ENCODE measurements at regions not wholly inside any gene's neighbourhood (a gene's known extent, or its start where the extent isn't known, plus 50 kb on each side); places are given as distances from the start of the nearest gene placed in this dataset.
A peak's percentile ranks its signal among the peaks of the same experiment; 100 is the strongest.

GRCh38 chr9:108759399-108759798, 96.4 kb downstream of the ACTL7B start:
- ChIA-PET CTCF (interaction anchor here (0.6 to 3.3 kb wide), 4 partner anchors 16 to 1337 kb away, joined by 3 to 17 read pairs (median 4); no protein-coding TSS in a partner anchor), POLR2A (no interaction called here)
- Histone ChIP-seq H3K4me1 (ENCODE audit: control insufficient read depth, insufficient read depth, low read length) (no peaks in the 10 kb centered on the region), H3K36me3 (ENCODE audit: control insufficient read depth in 2 of 2, insufficient read depth in 1 of 2, low read length in 2 of 2) (no peaks in the 10 kb centered on the region), H3K4me3 (ENCODE audit: low read depth, low read length) (no peak overlapping the region), H3K9me3 (ENCODE audit: control insufficient read depth, insufficient read depth, low read depth, low read length) (no peaks in the 10 kb centered on the region), H3K27ac (ENCODE audit: extremely low read depth, low read depth, low read length) (no peak overlapping the region)
- TF ChIP-seq ZNF555 (tag by site-specific recombination; conservative IDR thresholded peaks at IDR 0.05) (no peak), BCL6B (tag by site-specific recombination; IDR thresholded peaks at IDR 0.05) (no peak), OSR2 (tag by site-specific recombination; IDR thresholded peaks at IDR 0.05) (no peak), ZNF37A (tag by site-specific recombination; IDR thresholded peaks at IDR 0.05) (no peak)

- CTCF ChIA-PET = interaction anchor here (0.5 to 1.3 kb wide), 8 partner anchors 8 to 1163 kb away, joined by 3 to 7 read pairs (median 3); no protein-coding TSS in a partner anchor
- TF ChIP-seq OVOL3 (tag by site-specific recombination; IDR thresholded peaks at IDR 0.05) (no peak), ZNF549 (tag by site-specific recombination; IDR thresholded peaks at IDR 0.05) (peak; percentile 91)
These were observed 98.9 kb downstream of the ACTL7B start for GRCh38 chr9:108756746-108757490.

GRCh38 chr9:108755979-108756378, 99.8 kb downstream of the ACTL7B start:
- H3K27ac ChIP-seq (ENCODE audit: extremely low read depth, low read depth, low read length) = no peak overlapping the region
- no peaks in the 10 kb centered on the region for H3K4me1 ChIP-seq (ENCODE audit: control insufficient read depth, insufficient read depth, low read length)
- no peaks in the 10 kb centered on the region for H3K36me3 ChIP-seq (ENCODE audit: control insufficient read depth in 2 of 2, insufficient read depth in 1 of 2, low read length in 2 of 2)
- no peaks in the 10 kb centered on the region for H3K9me3 ChIP-seq (ENCODE audit: control insufficient read depth, insufficient read depth, low read depth, low read length)
- POLR2A ChIA-PET = interaction anchor here (0.5 kb wide), 1 partner anchor 219 kb away, joined by 6 read pairs; no protein-coding TSS in a partner anchor
- TF ChIP-seq KLF8 (tag by site-specific recombination; IDR thresholded peaks at IDR 0.05) = no peak
- TF ChIP-seq ZNF660 (tag by site-specific recombination; IDR thresholded peaks at IDR 0.05) = no peak
- TF ChIP-seq ZNF704 (tag by site-specific recombination; IDR thresholded peaks at IDR 0.05) = no peak
- no peak for TF ChIP-seq ZNF76 (tag by site-specific recombination; IDR thresholded peaks at IDR 0.05; ENCODE audit: borderline replicate concordance, low read depth)
- H3K4me3 ChIP-seq (ENCODE audit: low read depth, low read length) = no peak overlapping the region
- CTCF ChIA-PET = interaction anchor here (0.6 kb wide), 1 partner anchor 204 kb away, joined by 6 read pairs; no protein-coding TSS in a partner anchor

More at GRCh38 chr9:108756746-108757490, 98.9 kb downstream of the ACTL7B start:
- Histone ChIP-seq H3K36me3 (ENCODE audit: control insufficient read depth in 2 of 2, insufficient read depth in 1 of 2, low read length in 2 of 2) (no peaks in the 10 kb centered on the region), H3K4me1 (ENCODE audit: control insufficient read depth, insufficient read depth, low read length) (no peaks in the 10 kb centered on the region), H3K9me3 (ENCODE audit: control insufficient read depth, insufficient read depth, low read depth, low read length) (no peaks in the 10 kb centered on the region), H3K27ac (ENCODE audit: extremely low read depth, low read depth, low read length) (no peak overlapping the region), H3K4me3 (ENCODE audit: low read depth, low read length) (no peak overlapping the region)
- POLR2A ChIA-PET = interaction anchor here (0.5 kb wide), 1 partner anchor 218 kb away, joined by 6 read pairs; no protein-coding TSS in a partner anchor

DNA sequence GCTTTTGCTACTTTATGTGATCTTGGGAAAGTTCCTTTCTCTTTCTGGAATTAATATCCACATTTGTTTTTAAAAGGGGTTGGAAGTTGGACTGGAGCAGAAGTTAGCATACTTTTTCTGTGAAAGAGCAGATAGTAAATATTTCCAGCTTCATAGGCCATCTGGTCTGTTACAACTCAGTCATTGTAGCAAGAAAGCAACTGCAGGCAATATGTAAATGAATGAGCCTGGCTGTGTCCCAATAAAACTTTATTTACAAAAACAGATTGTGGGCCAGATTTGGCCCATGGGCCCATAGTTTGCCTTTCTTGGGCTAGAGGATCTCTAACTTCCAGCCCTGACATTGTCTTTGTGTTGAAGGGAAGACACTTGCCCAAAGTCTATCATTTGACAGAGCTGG, 104.4 kb downstream of the ACTL7B start:
- TF ChIP-seq ZNF433 (tag by site-specific recombination; IDR thresholded peaks at IDR 0.05; ENCODE audit: low read depth) (no peak), ZNF350 (tag by site-specific recombination; IDR thresholded peaks at IDR 0.05) (no peak), ZSCAN18 (tag by site-specific recombination; IDR thresholded peaks at IDR 0.05) (no peak), HOXA7 (CRISPR knock-in tag; IDR thresholded peaks at IDR 0.05; ENCODE audit: borderline replicate concordance) (no peak), ZNF112 (tag by site-specific recombination; IDR thresholded peaks at IDR 0.05) (no peak), ZIC2 (tag by site-specific recombination; IDR thresholded peaks at IDR 0.05) (no peak), ZNF416 (tag by site-specific recombination; IDR thresholded peaks at IDR 0.05) (no peak), ZNF529 (tag by site-specific recombination; IDR thresholded peaks at IDR 0.05; ENCODE audit: insufficient replicate concordance) (no peak), INSM2 (tag by site-specific recombination; IDR thresholded peaks at IDR 0.05) (no peak), ZNF701 (tag by site-specific recombination; IDR thresholded peaks at IDR 0.05) (no peak), ZNF704 (tag by site-specific recombination; IDR thresholded peaks at IDR 0.05) (no peak), ZNF2 (tag by site-specific recombination; IDR thresholded peaks at IDR 0.05) (no peak)
- ChIA-PET CTCF (interaction anchor here (1.9 kb wide), 1 partner anchor 10 kb away, joined by 13 read pairs; no protein-coding TSS in a partner anchor), POLR2A (no interaction called here)
- no peaks in the 10 kb centered on the region for H3K9me3 ChIP-seq (ENCODE audit: control insufficient read depth, insufficient read depth, low read depth, low read length)
- no peak overlapping the region for H3K4me3 ChIP-seq (ENCODE audit: low read depth, low read length)
- no peak overlapping the region for H3K27ac ChIP-seq (ENCODE audit: extremely low read depth, low read depth, low read length)
- no peaks in the 10 kb centered on the region for H3K36me3 ChIP-seq (ENCODE audit: control insufficient read depth in 2 of 2, insufficient read depth in 1 of 2, low read length in 2 of 2)
- no peaks in the 10 kb centered on the region for H3K4me1 ChIP-seq (ENCODE audit: control insufficient read depth, insufficient read depth, low read length)
